ENCODE measurements at regions not wholly inside any gene's neighbourhood (a gene's known extent, or its start where the extent isn't known, plus 50 kb on each side); places are given as distances from the start of the nearest gene placed in this dataset.
A peak's percentile ranks its signal among the peaks of the same experiment; 100 is the strongest.

GRCh38 chr2:239522002-239522739 lies 121.4 kb upstream of the HDAC4 start:
- no peak for DNase-seq

GRCh38 chr2:239521518-239521815 lies 120.6 kb upstream of the HDAC4 start:
- no peak for DNase-seq

DNA sequence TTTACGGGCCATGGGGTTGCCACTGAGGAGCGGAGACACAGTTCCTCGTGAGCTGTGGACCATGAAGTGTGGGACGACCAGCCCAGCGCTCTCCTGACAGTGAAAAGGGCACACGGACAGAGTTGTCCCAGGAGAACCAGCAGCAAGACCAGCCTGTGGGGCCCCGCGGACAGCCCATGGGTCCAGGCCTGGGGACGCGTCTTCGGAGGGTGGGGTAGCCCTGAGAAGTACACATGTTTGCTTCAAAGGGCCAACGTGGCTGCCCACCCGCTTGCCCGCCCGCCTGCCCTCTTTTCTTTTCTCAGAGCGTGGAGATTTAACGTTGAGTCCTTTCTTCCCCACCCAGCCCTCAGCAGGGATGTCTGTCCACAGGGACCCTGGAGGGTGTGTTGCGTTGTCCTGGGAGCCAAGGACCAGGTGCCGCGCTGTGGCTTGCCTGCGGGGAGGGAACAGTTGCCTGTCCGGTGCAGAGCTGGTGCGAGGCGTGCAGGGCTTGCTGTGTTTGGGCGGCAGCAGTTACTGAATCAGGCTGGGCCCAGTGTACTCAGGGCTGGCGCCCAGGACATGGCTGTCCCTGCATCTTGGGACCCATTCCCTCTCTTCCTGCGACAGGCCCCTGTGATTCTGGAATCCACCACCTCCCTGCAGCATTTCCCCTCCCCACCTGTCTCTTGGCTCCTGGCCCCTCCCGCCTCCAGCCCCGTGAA lies 120.1 kb upstream of the HDAC4 start:
- no peak for DNase-seq

GRCh38 chr2:239519921-239520585 lies 119.2 kb upstream of the HDAC4 start:
- no peak for DNase-seq

- peak; percentile 74 for DNase-seq
Measured at GRCh38 chr2:239519089-239519920, 118.5 kb upstream of the HDAC4 start.

DNA sequence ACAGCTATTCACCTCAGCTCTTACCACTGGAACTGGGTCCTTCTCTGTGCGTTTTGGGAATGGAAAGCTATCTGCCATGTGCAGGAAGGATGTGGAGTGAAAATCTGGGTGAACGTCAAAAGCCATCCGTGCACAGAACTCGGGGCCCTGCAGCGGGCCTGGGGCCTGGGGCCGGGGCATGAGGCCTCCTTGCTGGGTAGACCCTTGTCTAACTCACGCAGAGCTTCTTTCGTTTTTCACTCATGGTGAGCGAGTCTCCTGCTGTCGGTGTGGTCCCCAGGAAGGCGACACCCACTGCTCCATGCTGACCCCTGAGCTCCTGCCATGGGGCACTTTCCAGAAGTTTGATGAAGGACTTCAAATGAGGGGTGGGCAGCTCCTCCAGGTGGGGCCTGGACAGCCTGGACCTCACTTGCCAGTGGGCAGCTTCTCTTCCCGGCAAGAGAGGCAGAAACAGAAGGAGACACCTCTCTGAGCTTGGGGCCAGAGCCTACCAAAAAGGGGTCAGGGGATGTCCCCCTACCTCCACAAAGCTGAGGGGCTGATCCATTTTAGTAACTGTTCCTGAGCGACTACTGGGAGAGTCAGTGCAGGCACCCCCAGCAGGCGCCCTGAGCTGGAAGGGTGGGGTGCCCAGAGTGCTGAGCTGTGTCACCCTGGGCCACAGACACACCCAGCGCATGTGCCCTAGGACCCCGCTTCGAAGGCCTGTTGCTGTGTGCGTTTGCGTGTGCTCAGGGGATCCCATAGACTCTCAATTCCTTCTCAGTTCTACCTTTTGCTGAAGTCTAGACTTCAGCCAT lies 117.7 kb upstream of the HDAC4 start:
- no peak for DNase-seq

- no peak for DNase-seq
Measured at GRCh38 chr2:239517686-239518085, 116.9 kb upstream of the HDAC4 start.

- no peak for DNase-seq
Measured at GRCh38 chr2:239516954-239517305, 116.1 kb upstream of the HDAC4 start.

DNA sequence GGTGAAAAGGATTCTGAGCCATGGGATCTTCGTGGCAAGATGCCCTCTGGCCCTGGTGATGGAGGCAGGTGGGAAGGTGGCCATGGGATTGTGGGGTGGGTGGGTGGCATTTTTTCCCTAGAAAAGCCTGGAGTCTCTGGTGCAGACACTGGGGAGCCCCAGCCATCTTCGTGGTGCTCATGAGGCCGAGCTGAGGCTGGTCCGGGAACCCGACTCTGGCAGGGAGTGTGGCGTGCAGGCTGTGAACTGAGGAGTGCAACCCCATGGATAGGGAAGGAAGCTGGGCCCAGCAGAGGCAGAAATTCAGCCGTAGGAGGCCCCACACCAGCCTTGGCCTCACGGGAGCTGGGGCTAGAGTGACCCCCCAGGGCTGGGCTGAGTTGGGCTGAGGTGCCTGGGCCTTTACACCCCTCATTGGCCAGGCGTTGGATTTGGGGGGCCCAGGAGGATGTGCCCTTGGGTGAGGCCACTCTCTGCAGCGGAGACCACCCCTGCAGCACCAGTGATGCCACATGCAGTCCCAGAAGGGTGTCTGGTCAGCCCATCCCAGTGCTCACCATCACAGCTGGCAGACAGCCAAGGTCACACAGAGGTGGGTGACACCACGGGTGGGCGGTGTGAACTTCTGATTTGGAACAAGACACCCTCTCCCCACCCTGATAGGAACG lies 115.6 kb upstream of the HDAC4 start:
- no peak for DNase-seq

DNA sequence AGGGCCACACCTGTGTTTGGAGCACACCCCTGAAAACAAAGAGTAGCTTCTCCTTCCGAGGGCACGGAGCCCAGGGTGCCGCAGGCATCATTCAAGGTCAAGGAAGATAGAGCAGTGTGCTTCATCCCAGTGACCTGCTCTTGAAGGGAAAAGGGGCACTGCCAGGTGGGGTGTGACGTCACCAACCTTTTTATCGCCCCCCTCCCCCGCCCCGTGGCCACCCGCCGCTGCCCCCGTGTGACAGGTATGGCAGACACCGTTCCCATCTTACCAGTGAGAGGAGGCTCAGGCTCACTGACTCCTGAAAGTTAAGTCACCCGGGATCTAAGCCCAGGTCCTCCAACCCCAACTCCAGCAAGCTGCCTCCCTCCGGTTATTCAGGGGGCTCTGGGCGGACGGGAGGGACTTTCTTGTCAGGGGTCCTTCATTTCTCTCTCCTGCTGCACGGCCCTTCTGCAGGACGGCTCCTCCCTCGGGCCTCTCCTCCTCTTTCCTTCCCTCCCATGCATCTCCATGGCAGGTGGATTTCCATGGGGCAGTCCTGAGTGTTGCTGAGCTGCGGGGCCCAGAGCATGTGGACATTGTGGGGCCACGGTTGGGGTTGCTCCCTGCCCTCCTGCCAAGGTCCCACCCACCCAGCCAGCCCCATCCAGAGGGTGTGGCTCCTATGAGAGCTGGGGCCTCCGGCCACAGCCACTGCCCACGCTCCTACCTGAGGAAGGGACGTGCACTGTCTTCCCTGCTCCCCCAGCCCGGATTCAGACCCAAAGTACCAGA lies 114.1 kb upstream of the HDAC4 start:
- DNase-seq: no peak

GRCh38 chr2:239512054-239512453 lies 111.2 kb upstream of the HDAC4 start:
- DNase-seq: no peak

GRCh38 chr2:239509373-239510143 lies 108.7 kb upstream of the HDAC4 start:
- DNase-seq: no peak

DNA sequence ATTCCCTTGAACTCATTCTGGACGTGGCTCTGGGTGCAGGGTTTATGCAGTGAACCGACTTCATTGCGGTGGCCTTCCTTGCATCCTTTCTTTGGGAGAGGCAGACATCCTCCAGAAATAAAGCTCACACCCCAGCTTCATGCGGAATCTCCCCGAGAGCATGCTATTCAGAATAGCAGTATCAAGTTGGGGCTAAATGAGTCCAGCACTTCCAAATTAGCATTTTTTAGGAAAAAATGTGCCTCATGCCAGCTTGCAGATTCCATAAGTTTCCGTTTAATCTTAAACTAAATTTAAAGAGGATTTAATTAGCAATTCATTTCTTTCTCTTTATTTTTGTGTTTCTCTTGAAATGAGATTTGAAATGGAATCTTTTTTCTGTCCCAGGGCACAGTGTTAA lies 107.4 kb upstream of the HDAC4 start:
- no peak for DNase-seq

DNA sequence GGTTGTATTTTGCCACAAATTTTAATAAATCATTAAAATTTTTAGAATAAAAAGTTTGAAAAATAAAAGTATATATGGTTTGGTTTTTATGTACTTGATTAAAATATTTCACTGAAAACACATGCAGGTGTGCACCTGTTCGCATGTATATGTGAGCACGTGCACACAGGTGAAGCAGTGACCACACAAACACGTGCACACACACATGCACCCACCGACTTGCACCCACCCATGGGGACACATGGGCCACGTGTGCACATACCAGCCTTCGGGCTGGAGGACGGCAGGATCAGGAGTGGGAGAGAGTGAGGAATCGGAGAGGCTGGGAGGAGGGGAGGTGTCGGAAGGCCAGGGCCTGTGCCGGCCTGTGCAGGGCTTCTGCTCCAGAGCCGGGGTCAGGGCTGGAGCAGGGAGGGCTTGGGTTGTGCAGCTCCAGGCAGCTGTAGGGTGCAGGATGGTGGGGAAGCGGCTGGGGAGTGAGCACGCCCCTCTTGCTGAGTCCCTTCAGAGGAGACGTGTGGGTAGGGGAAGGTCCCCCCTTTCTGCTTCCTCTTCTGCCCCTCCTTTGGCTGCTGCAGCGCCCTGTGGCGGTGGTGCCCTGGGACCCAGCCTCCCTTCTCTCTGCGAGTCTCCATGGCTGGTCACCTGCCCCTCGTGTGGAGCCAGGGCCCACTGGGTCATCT lies 106.9 kb upstream of the HDAC4 start:
- DNase-seq: no peak

DNA sequence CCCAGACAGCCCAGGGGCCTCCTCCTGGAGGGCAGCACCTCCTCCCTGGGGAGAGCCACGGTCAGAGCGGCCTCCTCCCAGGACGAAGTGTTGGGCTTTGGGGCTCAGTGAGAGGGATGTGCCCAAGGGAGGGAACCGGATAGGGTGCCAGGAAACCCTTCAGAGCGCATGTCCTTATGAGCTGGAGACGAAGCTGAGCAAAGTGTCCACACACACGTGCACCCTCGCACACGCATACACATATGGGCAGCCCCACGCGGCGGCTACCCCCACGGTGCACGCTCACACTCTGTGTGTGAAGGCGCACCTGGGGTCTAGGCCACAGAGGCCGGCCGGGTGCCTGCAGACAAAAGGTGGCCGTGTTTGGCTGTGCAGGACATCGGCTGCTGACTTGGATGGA lies 106.1 kb upstream of the HDAC4 start:
- DNase-seq: no peak

DNA sequence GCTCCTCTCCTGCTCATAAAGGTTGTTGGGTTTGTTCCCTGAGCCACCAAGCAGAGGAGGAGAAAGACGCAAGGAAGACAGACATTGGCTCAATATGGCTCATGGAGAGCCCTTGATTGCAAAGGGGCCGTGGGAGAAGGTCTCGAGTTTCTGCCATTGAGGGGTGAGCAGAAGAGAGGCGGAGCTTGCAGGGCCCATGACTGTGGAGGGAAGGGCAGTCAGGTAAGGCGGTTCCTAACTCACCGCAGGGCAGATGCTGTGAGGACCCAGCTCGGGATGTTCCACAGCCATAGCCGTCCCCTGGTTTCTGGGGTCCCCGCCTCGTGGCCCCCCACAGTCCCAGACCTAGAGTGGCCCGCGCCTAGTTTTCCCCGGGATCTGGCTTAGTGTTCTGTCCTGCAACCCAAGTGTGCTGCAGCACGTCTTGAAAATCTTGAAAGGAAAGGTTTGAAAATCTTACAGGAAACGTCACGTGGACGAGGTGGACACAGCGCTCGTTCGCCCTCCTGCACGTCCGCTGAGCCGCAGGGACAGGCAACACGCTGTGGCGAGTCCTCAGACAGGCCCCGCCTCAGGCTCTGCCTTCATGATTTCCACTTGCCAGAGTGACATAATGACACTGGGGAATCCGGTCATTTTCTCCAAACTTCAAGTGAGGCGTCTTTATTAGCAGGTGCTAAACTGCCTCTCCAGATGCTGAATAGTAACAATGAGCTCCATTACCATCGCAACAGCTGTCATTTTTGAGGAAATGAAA lies 105.5 kb upstream of the HDAC4 start:
- no peak for DNase-seq

DNA sequence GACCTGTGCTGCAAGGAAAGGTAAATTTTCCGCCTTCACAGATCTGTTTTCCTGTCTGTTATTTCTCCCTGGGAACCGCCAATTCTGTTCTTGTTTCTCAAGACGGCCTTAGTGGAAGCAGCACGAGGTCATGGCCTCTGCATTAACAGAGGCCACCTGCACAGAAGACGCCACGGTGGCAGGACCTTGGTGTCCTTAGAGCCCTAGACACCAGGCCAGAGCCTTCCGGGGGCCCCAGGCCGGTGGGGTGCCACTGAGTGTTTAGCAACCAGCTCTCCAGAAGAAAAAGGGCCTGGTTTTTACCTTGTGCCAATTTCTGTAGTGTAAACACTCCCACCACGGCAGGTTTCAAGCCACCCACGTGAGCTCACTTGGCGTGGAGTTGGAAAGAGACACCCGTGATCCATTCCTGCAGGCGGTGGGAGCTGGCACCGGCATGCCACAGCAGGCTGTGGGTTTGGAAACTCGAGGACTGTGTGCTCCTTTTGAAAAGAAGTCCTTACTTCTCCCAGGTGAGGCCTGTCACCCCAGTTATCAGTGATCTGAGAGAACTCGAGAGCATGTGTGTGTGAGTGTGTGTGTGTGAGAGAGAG lies 103.9 kb upstream of the HDAC4 start:
- DNase-seq: no peak

DNA sequence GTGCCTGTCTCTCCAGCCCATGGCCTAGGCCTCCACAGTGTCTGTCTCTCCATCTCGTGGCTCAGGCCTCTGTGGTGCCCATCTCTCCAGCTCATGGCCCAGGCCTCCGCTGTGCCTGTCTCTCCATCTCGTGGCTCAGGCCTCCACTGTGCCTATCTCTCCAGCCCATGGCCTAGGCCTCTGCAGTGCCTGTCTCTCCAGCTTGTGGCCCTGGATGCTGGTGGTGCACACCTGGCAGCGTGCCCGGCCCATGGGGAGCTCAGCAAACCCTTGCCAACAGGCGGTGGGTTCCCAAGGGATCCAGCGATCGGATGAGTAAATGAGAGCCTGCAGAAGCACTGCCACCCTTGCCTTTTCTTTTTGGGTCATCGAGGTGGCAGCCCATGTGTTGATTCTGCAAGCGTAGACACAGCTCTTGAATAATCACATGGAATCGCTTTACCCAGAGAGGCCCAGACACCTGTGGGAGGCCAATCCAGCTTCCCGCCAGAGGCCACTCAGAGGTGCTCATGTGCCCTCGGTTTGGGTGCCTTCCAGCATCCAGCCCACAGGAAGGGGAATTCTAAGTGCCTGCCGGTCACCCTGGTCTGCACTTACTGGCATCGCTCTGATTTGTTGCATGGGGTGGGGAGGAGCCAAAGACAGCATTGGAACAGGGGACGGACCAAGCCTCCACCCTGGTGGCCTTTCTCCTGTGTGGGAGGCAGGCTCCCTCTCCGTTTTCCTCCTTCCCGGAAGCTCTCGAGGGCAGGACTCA lies 101.8 kb upstream of the HDAC4 start:
- peak; percentile 56 for DNase-seq
